ENCODE measurements at regions not wholly inside any gene's neighbourhood (a gene's known extent, or its start where the extent isn't known, plus 50 kb on each side); places are given as distances from the start of the nearest gene placed in this dataset.

GRCh38 chr5:73375191-73375545, 73.4 kb downstream of the FOXD1 start:
- TF ChIP-seq, protein P1, sequence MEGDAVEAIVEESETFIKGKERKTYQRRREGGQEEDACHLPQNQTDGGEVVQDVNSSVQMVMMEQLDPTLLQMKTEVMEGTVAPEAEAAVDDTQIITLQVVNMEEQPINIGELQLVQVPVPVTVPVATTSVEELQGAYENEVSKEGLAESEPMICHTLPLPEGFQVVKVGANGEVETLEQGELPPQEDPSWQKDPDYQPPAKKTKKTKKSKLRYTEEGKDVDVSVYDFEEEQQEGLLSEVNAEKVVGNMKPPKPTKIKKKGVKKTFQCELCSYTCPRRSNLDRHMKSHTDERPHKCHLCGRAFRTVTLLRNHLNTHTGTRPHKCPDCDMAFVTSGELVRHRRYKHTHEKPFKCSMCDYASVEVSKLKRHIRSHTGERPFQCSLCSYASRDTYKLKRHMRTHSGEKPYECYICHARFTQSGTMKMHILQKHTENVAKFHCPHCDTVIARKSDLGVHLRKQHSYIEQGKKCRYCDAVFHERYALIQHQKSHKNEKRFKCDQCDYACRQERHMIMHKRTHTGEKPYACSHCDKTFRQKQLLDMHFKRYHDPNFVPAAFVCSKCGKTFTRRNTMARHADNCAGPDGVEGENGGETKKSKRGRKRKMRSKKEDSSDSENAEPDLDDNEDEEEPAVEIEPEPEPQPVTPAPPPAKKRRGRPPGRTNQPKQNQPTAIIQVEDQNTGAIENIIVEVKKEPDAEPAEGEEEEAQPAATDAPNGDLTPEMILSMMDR (IDR thresholded peaks at IDR 0.05): no peak
- TF ChIP-seq EP300 (IDR thresholded peaks at IDR 0.05) (no peak), POLR2AphosphoS5 (IDR thresholded peaks at IDR 0.05) (no peak), POLR2A (IDR thresholded peaks at IDR 0.05) (no peak)
